GM18520 (cell line): ENCODE measurements at regions not wholly inside any gene's neighbourhood (a gene's known extent, or its start where the extent isn't known, plus 50 kb on each side); places are given as distances from the start of the nearest gene placed in this dataset.
A peak's percentile ranks its signal among the peaks of the same experiment; 100 is the strongest.
"Not testable (repeated sequence)": the region's sequence is repeated elsewhere in the genome, so short reads cannot be mapped to it uniquely, and the experiment has no call there.

Experiments
- ATAC-seq: cut with Tn5 transposase; IDR thresholded peaks from one replicate; pipeline ENCODE4 v1.9.1; 2021; ENCODE audit not compliant: unreplicated experiment

DNA sequence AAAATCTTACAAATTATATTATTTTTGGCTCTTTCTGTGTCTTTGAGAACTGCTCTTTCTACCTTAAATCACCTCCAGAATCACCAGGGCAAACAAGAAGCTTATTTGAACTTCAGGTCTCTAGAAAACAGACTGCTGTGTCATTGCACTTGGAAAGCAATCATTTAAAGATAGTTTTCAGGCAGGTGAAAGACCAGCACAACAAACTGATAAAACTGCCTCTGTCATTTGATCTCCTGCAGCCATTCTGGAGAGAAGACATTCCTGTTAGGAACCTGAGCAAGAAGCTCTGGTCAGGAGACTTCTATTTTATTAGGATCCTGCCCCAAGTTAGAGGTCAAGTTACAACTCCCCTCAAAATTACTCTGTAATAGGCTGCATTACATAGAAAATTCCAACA is 50.7 kb upstream of the AP4E1 start:
- ATAC-seq, result no peak

DNA sequence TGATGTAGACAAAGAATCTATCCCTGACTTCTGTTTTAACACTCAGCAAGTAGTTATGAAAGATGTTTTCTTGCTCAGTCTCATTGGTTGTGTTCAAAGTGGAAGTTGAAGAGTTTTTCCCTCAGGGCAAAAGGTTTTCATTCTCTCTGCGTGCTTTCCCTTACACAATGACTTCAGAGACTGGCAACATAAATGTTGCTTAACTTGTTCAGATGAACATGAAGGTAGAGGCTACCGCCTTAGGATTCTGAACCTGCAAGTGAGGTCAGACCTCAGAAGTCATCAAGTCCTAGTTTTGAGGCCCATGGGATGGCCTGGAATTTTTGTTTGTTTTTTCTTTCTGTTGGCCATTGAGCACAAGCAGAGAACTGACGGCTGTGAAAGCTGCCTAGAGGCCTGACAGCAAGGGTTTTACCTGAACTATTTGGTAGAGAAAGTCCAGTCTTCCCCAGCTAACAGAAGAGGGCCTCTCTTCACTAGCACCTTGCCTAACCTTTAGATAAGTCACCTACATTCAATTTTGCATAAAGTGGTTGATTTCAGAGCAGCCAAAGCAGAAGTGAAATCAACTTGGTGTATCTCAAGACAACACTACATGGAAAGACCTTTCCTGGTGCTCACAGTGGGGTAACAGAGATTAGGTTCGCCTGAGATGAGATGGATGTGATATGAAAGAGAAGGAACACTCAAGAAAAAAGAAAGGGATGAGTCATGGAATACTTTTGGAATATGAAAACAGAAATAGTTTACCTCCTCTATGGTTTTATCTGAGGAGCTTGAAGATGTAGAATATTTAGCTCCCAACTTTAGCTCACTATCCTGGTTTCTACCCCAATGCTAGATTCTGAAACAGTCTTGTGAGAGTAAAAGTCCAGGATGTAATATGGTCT is 53.6 kb upstream of the AP4E1 start:
- ATAC-seq, result peak; percentile 94

GRCh38 chr15:50850003-50850402 is 58.5 kb upstream of the AP4E1 start:
- ATAC-seq, result no peak

DNA sequence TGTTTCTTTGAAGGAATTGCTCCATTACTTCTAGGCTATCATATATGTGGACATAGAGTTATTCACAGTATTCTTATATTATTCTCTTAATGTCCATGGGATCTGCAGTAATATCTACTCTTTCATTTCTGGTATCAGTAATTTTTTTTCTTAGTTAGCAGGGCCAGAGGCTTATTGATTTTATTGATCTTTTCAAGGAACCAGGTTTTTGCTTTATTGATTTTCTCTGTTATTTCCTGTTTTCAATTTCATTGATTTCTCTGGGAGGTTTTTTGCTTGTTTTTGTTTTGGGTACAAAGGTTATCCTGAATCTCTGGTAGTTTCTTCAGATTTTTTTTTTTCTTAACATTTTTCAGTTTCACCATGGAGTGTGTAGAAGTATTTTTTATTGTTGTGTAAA is 60.1 kb upstream of the AP4E1 start:
- ATAC-seq, result no peak

GRCh38 chr15:50845181-50845580 is 63.3 kb upstream of the AP4E1 start:
- not testable (repeated sequence) for ATAC-seq

DNA sequence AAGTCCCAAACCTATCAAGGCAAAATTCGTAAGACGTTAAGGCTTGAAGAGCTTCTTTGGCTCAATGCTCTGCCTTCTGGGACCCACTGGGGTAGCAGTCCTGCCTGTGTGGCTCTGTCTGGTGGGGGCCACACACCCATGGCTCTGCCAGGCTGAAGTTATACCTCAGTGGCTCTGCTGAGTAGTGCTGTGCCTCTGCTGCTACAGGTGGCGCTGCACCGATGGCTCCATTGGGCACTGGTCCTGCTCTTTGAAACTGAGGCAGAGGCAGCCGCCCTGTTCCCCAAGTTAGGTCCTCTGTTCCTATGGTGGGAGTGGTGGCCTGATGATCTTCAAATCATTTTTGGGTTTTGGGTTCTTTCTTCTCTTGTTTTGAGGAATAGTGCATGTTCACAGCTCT is 68.0 kb upstream of the AP4E1 start:
- no peak for ATAC-seq

- ATAC-seq, result no peak
Observed at GRCh38 chr15:50837256-50837770, 71.2 kb upstream of the AP4E1 start.

DNA sequence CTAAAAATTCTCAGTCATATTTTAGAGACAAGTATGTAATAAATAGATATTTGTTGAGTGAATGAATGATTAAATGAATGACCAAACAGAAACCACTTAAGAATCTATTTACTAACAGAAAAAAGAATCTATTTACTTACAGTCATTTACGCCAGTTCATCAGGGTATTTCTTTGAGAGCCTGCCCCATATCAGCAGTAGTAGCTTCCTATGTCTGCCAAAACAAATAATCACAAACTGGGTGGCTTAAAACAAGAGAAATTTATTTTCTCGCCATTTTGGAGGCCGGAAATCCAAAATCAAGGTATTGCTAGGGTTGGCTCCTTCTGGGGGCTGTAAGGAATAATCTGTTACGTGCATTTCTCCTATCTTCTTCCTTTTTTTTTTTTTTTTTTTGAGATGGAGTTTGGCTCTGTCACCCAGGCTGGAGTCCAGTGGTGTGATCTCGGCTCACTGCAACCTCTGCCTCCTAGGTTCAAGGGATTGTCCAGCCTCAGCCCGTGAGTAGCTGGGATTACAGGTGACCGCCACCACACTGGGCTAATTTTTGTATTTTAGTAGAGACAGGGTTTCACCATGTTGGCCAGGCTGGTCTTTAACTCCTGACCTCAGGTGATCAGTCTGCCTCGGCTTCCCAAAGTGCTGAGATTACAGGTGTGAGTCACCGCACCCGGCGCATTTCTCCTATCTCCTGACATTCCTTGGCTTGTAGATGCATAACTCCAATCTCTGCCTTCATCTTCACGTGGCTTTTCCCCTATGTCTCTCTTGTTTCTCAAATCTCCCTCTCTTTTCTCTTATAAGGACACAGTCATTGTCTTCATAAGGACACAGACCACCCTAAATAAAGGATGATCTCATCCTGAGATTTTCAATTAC is 65.2 kb upstream of the SPPL2A start:
- ATAC-seq, result no peak

GRCh38 chr15:50828610-50829206 is 63.2 kb upstream of the SPPL2A start:
- no peak for ATAC-seq

GRCh38 chr15:50825946-50826345 is 60.4 kb upstream of the SPPL2A start:
- no peak for ATAC-seq

DNA sequence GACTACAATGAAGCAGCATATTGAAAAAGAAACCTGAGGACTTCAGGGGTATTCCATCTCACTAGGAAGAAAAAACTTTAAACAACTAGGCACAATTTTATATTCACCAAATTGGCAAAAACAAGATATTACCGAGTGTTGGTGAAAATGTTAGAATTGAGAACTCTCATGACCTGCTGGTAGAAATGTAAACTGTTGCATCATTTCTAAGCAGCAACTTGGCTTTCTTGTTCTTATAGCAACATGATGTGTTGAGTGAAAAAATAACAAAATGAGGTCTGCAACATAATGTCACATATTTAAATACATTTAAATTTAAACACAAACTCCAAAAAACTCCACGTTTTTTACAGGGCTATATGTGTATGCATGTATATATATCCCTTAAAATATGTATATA is 59.0 kb upstream of the SPPL2A start:
- no peak for ATAC-seq

DNA sequence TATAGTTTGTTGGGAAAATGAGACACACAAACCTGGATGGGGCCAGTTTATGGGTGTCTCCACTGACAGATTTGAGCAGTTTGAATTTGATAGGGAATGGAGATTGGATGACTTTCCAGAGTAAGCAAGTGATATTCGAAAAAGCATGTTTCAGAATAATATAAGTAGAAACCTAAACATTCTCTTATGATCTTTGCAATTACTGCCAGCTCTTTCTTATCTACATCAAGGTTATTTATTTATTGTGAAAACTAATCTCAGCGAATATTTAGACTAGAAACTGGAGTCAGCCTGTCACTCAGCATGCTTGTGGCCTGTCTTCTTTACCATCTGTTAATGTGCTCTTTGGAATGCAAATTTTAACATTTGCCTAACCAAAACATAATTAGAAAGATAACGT is 57.8 kb upstream of the SPPL2A start:
- ATAC-seq, result no peak

GRCh38 chr15:50821476-50821875 is 56.0 kb upstream of the SPPL2A start:
- ATAC-seq, result no peak

GRCh38 chr15:50820808-50821382 is 55.4 kb upstream of the SPPL2A start:
- ATAC-seq, result no peak

DNA sequence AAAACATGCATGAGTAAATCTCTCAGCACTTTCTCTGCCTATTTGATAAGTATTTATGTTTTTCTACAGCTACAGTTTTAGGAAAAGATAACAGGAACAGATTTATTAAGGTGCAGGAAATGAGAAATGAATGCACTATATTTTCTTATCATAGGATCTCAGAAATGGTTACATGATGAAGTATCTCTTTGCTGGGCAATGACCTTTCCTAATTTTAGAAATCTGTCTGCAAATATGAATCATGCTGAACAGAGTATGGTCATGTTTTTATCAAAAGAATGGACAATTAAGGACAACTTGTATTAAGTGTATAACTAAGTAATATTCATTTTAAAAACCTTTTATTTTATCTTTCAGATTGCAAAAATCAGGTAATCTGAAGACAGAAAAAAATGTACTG is 53.8 kb upstream of the SPPL2A start:
- ATAC-seq, result no peak

GRCh38 chr15:50815958-50816590 is 50.6 kb upstream of the SPPL2A start:
- ATAC-seq, result no peak
